H1 (cell line): ENCODE measurements at regions not wholly inside any gene's neighbourhood (a gene's known extent, or its start where the extent isn't known, plus 50 kb on each side); places are given as distances from the start of the nearest gene placed in this dataset.

Experiments used
- CTCF ChIA-PET: fragments of 300-600 bp; sonication (Branson Sonifier 250); formaldehyde crosslinking; loops from one replicate; lab custom pipeline; 2021; ENCODE audit not compliant: partially characterized antibody; lab: Charles Lee
- POLR2A ChIA-PET: fragments of 300-600 bp; sonication (Branson Sonifier 250); formaldehyde crosslinking; loops from one replicate; lab custom pipeline; 2021; ENCODE audit warnings: inconsistent platforms; ENCODE audit not compliant: partially characterized antibody; lab: Charles Lee
- DNase-seq, 2 experiments: peaks; one replicate each; pipeline versions ENCODE4 v3.0.0 to v3.0.0-alpha.2; 2010 to 2022; ENCODE audit warnings: low spot score in 2 of 2, low read depth in 1 of 2, mixed read lengths in 1 of 2
- FAIRE-seq: peaks from 2 replicates; lab custom pipeline; 2011; peaks lifted over from hg19 to GRCh38; lab: Jason Lieb, UNC
- H2AFZ ChIP-seq: 2 replicates; pipeline ENCODE4 v1.8.1; 2012; ENCODE audit warnings: low read length, inconsistent platforms
- H2AK5ac ChIP-seq: 2 replicates; pipeline ENCODE4 v1.6.1; 2013; ENCODE audit warnings: low read depth, low read length
- H2BK120ac ChIP-seq: replicated peaks from 2 replicates; pipeline ENCODE3; 2013; ENCODE audit warnings: low read depth, low read length, inconsistent platforms
- H2BK12ac ChIP-seq: 2 replicates; pipeline ENCODE4 v1.6.1; 2013; ENCODE audit warnings: low read depth, low read length
- H2BK15ac ChIP-seq: 2 replicates; pipeline ENCODE4 v1.6.1; 2013; ENCODE audit warnings: low read length
- H2BK20ac ChIP-seq: 2 replicates; pipeline ENCODE4 v1.6.1; 2013; ENCODE audit warnings: low read length
- H2BK5ac ChIP-seq: 2 replicates; pipeline ENCODE4 v1.6.1; 2013; ENCODE audit warnings: low read depth, low read length
- H3K14ac ChIP-seq: 2 replicates; pipeline ENCODE4 v1.6.1; 2013; ENCODE audit warnings: inconsistent platforms; ENCODE audit not compliant: insufficient read length
- H3K18ac ChIP-seq: 2 replicates; pipeline ENCODE4 v1.6.1; 2013; ENCODE audit warnings: low read length; ENCODE audit errors: extremely low read depth
- H3K23ac ChIP-seq: 2 replicates; pipeline ENCODE4 v1.6.1; 2013; ENCODE audit warnings: inconsistent platforms; ENCODE audit not compliant: insufficient read length
- H3K23me2 ChIP-seq: 2 replicates; pipeline ENCODE4 v1.6.1; 2013; ENCODE audit warnings: low read depth, low read length
- H3K27ac ChIP-seq: 2 replicates; pipeline ENCODE4 v1.6.1; 2011; ENCODE audit warnings: low read depth, low read length, inconsistent platforms
- H3K27me3 ChIP-seq, 4 experiments: replicated peaks in 1 of 4; 1 replicate in 1 of 4; 2 replicates in 3 of 4; pipeline versions ENCODE4 v1.6.1 to v1.8.1; 2011 to 2013; ENCODE audit warnings: low read length in 3 of 4, mild to moderate bottlenecking in 3 of 4, inconsistent platforms in 2 of 4, mixed read lengths in 2 of 4, moderate library complexity in 1 of 4; ENCODE audit not compliant: control insufficient read depth in 3 of 4, insufficient read depth in 3 of 4; ENCODE audit errors: extremely low read depth in 1 of 4
- H3K36me3 ChIP-seq, 4 experiments: 2 replicates each; pipeline versions ENCODE4 v1.6.1 to v1.8.1; 2011 to 2013; ENCODE audit warnings: mild to moderate bottlenecking in 4 of 4, low read length in 3 of 4, moderate library complexity in 2 of 4, control low read depth in 1 of 4, inconsistent platforms in 1 of 4; ENCODE audit not compliant: insufficient read depth in 4 of 4, control insufficient read depth in 2 of 4
- H3K4ac ChIP-seq: replicated peaks from 2 replicates; pipeline ENCODE3; 2013; ENCODE audit warnings: low read length, low read depth, mixed read lengths, inconsistent platforms; ENCODE audit not compliant: insufficient read length
- H3K4me1 ChIP-seq, 4 experiments: replicated peaks in 1 of 4; 1 replicate in 1 of 4; 2 replicates in 3 of 4; pipeline versions ENCODE4 v1.6.1 to v1.8.1; 2011 to 2013; ENCODE audit warnings: low read length in 3 of 4, inconsistent platforms in 2 of 4, mixed read lengths in 1 of 4; ENCODE audit not compliant: insufficient read depth in 4 of 4, control insufficient read depth in 3 of 4
- H3K4me2 ChIP-seq, 2 experiments: 2 replicates each; pipeline versions ENCODE4 v1.6.1 to v1.8.1; 2011 to 2013; ENCODE audit warnings: low read depth in 2 of 2, low read length in 2 of 2, control low read depth in 1 of 2, inconsistent platforms in 1 of 2, mild to moderate bottlenecking in 1 of 2; ENCODE audit not compliant: insufficient read depth in 1 of 2
- H3K4me3 ChIP-seq, 4 experiments: fragments of 200-600, 300-600 bp in 1 of 4; sonication (generic), shearing (Covaris generic), sonication (Bioruptor Twin) in 1 of 4; 2 replicates each; pipeline versions ENCODE4 v1.5.1 to v1.8.1; 2011 to 2016; ENCODE audit warnings: low read length in 4 of 4, low read depth in 3 of 4, control low read depth in 2 of 4, inconsistent platforms in 2 of 4, mild to moderate bottlenecking in 2 of 4, mixed read lengths in 1 of 4, moderate library complexity in 1 of 4; ENCODE audit not compliant: insufficient read depth in 2 of 4; ENCODE audit errors: extremely low read depth in 1 of 4
- H3K56ac ChIP-seq: replicated peaks from 2 replicates; pipeline ENCODE3; 2013; ENCODE audit warnings: low read depth, mild to moderate bottlenecking, mixed read lengths, low read length, inconsistent platforms; ENCODE audit not compliant: insufficient read length
- H3K79me1 ChIP-seq: 2 replicates; pipeline ENCODE4 v1.6.1; 2013; ENCODE audit warnings: low read depth, low read length, control low read depth
- H3K79me2 ChIP-seq, 2 experiments: 2 replicates each; pipeline versions ENCODE4 v1.6.1 to v1.8.1; 2012 to 2013; ENCODE audit warnings: low read length in 2 of 2, mild to moderate bottlenecking in 2 of 2, inconsistent platforms in 1 of 2; ENCODE audit not compliant: insufficient read depth in 2 of 2, control insufficient read depth in 1 of 2
- H3K9ac ChIP-seq, 4 experiments: replicated peaks in 1 of 4; 1 replicate in 1 of 4; 2 replicates in 3 of 4; pipeline versions ENCODE4 v1.6.1 to v1.8.1; 2011 to 2013; ENCODE audit warnings: low read depth in 3 of 4, low read length in 3 of 4, control low read depth in 2 of 4, mild to moderate bottlenecking in 2 of 4, moderate library complexity in 2 of 4, inconsistent platforms in 1 of 4; ENCODE audit errors: extremely low read depth in 1 of 4
- H3K9me3 ChIP-seq, 2 experiments: 2 replicates each; pipeline versions ENCODE4 v1.6.1 to v1.8.1; 2012 to 2013; ENCODE audit warnings: mild to moderate bottlenecking in 2 of 2, moderate library complexity in 2 of 2, control low read depth in 1 of 2, inconsistent platforms in 1 of 2, low read depth in 1 of 2, low read length in 1 of 2, mixed read lengths in 1 of 2; ENCODE audit not compliant: insufficient read depth in 2 of 2
- H4K20me1 ChIP-seq, 2 experiments: replicated peaks in 1 of 2; 2 replicates each; pipeline versions ENCODE3 to v1.8.1; 2011 to 2013; ENCODE audit warnings: inconsistent platforms in 2 of 2, low read length in 2 of 2, mild to moderate bottlenecking in 1 of 2; ENCODE audit not compliant: insufficient read depth in 2 of 2, control insufficient read depth in 1 of 2
- H4K5ac ChIP-seq: 2 replicates; pipeline ENCODE4 v1.6.1; 2013; ENCODE audit warnings: low read length, low read depth, mixed read lengths, inconsistent platforms; ENCODE audit not compliant: insufficient read length
- H4K8ac ChIP-seq: 2 replicates; pipeline ENCODE4 v1.8.0; 2013; ENCODE audit warnings: mild to moderate bottlenecking, moderate library complexity, low read length, inconsistent platforms; ENCODE audit not compliant: insufficient read depth; ENCODE audit errors: extremely low read depth
- H4K91ac ChIP-seq: replicated peaks from 2 replicates; pipeline ENCODE3; 2013; ENCODE audit warnings: low read length, mixed read lengths, inconsistent platforms; ENCODE audit not compliant: insufficient read length
- CEBPB ChIP-seq: IDR thresholded peaks from 2 replicates; pipeline ENCODE4 v1.6.1; 2012; ENCODE audit warnings: low read depth, low read length
- EP300 ChIP-seq, 2 experiments: IDR thresholded peaks; 1 replicate in 1 of 2; 2 replicates in 1 of 2; pipeline ENCODE4 v1.6.1; 2011 to 2012; ENCODE audit warnings: low read depth in 2 of 2, low read length in 2 of 2, mild to moderate bottlenecking in 2 of 2, borderline replicate concordance in 1 of 2, inconsistent platforms in 1 of 2, moderate library complexity in 1 of 2
- EZH2 ChIP-seq: fragments of 200-600 bp; sonication (generic); IDR thresholded peaks from 2 replicates; pipeline ENCODE4 v1.7.1; 2012; ENCODE audit warnings: low read depth, mild to moderate bottlenecking, moderate library complexity, low read length, inconsistent platforms; ENCODE audit not compliant: severe bottlenecking
- RAD21 ChIP-seq, 2 experiments: IDR thresholded peaks in 1 of 2; conservative IDR thresholded peaks in 1 of 2; 2 replicates each; pipeline ENCODE4 v1.6.1; 2011; ENCODE audit warnings: low read depth in 2 of 2, low read length in 2 of 2, improper control_type of control experiment in 1 of 2, inconsistent platforms in 1 of 2, mild to moderate bottlenecking in 1 of 2, moderate library complexity in 1 of 2
- WGBS, 2 experiments: shearing (Covaris generic) in 1 of 2; methylation state at CpG; one replicate each; pipeline versions ENCODE4 v1.1.6 to v1.1.7; 2013 to 2015; ENCODE audit warnings: low lambda C conversion rate in 2 of 2, mixed read lengths in 2 of 2, inconsistent platforms in 1 of 2, low coverage in 1 of 2, missing lambda C conversion rate in 1 of 2; ENCODE audit not compliant: insufficient replicate concordance in 2 of 2, insufficient coverage in 1 of 2, insufficient read length in 1 of 2; ENCODE audit errors: extremely low coverage in 1 of 2, missing lambda C conversion rate in 1 of 2; 5-methylcytosine and 5-hydroxymethylcytosine counted together

GRCh38 chr10:8336629-8337331, 282.3 kb downstream of the GATA3 start:
- Histone ChIP-seq H3K14ac (no peak overlapping the region), H4K5ac (no peak overlapping the region), H3K79me2 (no peaks in the 10 kb centered on the region), H2BK5ac (no peak overlapping the region), H3K23ac (no peak overlapping the region), H3K23me2 (peaks cover 9% of the 10 kb centered on the region), H2BK15ac (no peak overlapping the region), H3K9ac (no peak overlapping the region), H3K18ac (no peak overlapping the region), H3K4me3 (no peak overlapping the region), H2BK20ac (no peak overlapping the region), H3K4ac (no peak overlapping the region), H3K27ac (no peak overlapping the region), H4K20me1 (no peaks in the 10 kb centered on the region), H3K4me1 (no peaks in the 10 kb centered on the region; a peak in 1 of 7 replicates), H3K27me3 (peaks cover 0 to 9% (median 7%) of the 10 kb centered on the region in 4 experiments; a peak in 6 of 7 replicates), H3K79me1 (no peaks in the 10 kb centered on the region), H2AK5ac (no peak overlapping the region), H4K8ac (no peak overlapping the region), H2BK12ac (no peak overlapping the region), H2AFZ (no peak overlapping the region), H2BK120ac (no peak overlapping the region), H3K4me2 (no peak overlapping the region), H3K36me3 (no peaks in the 10 kb centered on the region), H3K56ac (no peak overlapping the region), H3K9me3 (no peaks in the 10 kb centered on the region), H4K91ac (no peak overlapping the region)
- ChIA-PET POLR2A (no interaction called here), CTCF (interaction anchor here (2.1 kb wide), 1 partner anchor 13 kb away, joined by 5 read pairs; no protein-coding TSS in a partner anchor)
- DNase-seq (no peak), FAIRE-seq (no peak)
- TF ChIP-seq CEBPB (peak; percentile 55), EP300 (IDR thresholded peaks at IDR 0.05; ENCODE audit: borderline replicate concordance in 1 of 2, low read depth in 2 of 2, low read length in 2 of 2) (no peak), RAD21 (IDR thresholded peaks at IDR 0.05 in 1 of 2, conservative IDR thresholded peaks at IDR 0.05 in 1 of 2; ENCODE audit: low read depth in 2 of 2, low read length in 2 of 2) (no peak), EZH2 (no peak)
- WGBS, 2 experiments = 78% methylated on average over 19 of the region's 19 CpGs; no CpG with 5 or more reads in 1 of the 2 experiments
